H9 (cell line): ENCODE measurements at regions not wholly inside any gene's neighbourhood (a gene's known extent, or its start where the extent isn't known, plus 50 kb on each side); places are given as distances from the start of the nearest gene placed in this dataset.

ENCODE experiments used
- DNase-seq: peaks from one replicate; pipeline ENCODE4 v3.0.0-alpha.2; 2017
- H2AFZ ChIP-seq: one replicate; pipeline ENCODE4 v1.6.1; 2013; ENCODE audit warnings: mild to moderate bottlenecking, low read length, control low read depth, moderate library complexity
- H2AK5ac ChIP-seq: 2 replicates; pipeline ENCODE4 v1.6.1; 2013; ENCODE audit warnings: low read length, control low read depth, mixed read lengths; ENCODE audit not compliant: insufficient read length
- H2BK120ac ChIP-seq: one replicate; pipeline ENCODE4 v1.6.1; 2013; ENCODE audit warnings: low read depth, mild to moderate bottlenecking, low read length, control low read depth, inconsistent platforms; ENCODE audit not compliant: poor library complexity, severe bottlenecking
- H2BK12ac ChIP-seq: 2 replicates; pipeline ENCODE4 v1.6.1; 2013; ENCODE audit warnings: low read length, control low read depth, mixed read lengths, low read depth; ENCODE audit not compliant: insufficient read length
- H2BK15ac ChIP-seq: 2 replicates; pipeline ENCODE4 v1.6.1; 2013; ENCODE audit warnings: low read depth, low read length, control low read depth
- H2BK20ac ChIP-seq: one replicate; pipeline ENCODE4 v1.6.1; 2013; ENCODE audit warnings: low read depth, mild to moderate bottlenecking, low read length, control low read depth, inconsistent platforms; ENCODE audit not compliant: poor library complexity, severe bottlenecking
- H2BK5ac ChIP-seq: 2 replicates; pipeline ENCODE4 v1.6.1; 2013; ENCODE audit warnings: low read length, control low read depth, mixed read lengths; ENCODE audit not compliant: insufficient read length
- H3K14ac ChIP-seq: 2 replicates; pipeline ENCODE4 v1.6.1; 2013; ENCODE audit warnings: low read length, control low read depth; ENCODE audit not compliant: insufficient read depth
- H3K18ac ChIP-seq: 2 replicates; pipeline ENCODE4 v1.6.1; 2013; ENCODE audit warnings: low read depth, mild to moderate bottlenecking, mixed read lengths, low read length, control low read depth; ENCODE audit not compliant: insufficient read length
- H3K23ac ChIP-seq: 2 replicates; pipeline ENCODE4 v1.6.1; 2013; ENCODE audit warnings: low read length, control low read depth, mixed read lengths, low read depth; ENCODE audit not compliant: insufficient read length
- H3K23me2 ChIP-seq: 2 replicates; pipeline ENCODE4 v1.6.1; 2013; ENCODE audit warnings: low read depth, mild to moderate bottlenecking, mixed read lengths, low read length, control low read depth; ENCODE audit not compliant: insufficient read length, poor library complexity, severe bottlenecking
- H3K27ac ChIP-seq: 2 replicates; pipeline ENCODE4 v1.5.1; 2013; ENCODE audit warnings: low read length, control low read depth, mixed read lengths, low read depth; ENCODE audit not compliant: insufficient read length
- H3K27me3 ChIP-seq: 2 replicates; pipeline ENCODE4 v1.6.1; 2013; ENCODE audit warnings: low read length, control low read depth, inconsistent platforms; ENCODE audit not compliant: insufficient read depth
- H3K4ac ChIP-seq: 2 replicates; pipeline ENCODE4 v1.6.1; 2013; ENCODE audit warnings: low read depth, mild to moderate bottlenecking, control low read depth, inconsistent platforms, low read length, moderate library complexity
- H3K4me1 ChIP-seq: 2 replicates; pipeline ENCODE4 v1.6.1; 2013; ENCODE audit warnings: low read length, control low read depth, inconsistent platforms; ENCODE audit not compliant: insufficient read depth
- H3K4me2 ChIP-seq: 2 replicates; pipeline ENCODE4 v1.6.1; 2013; ENCODE audit warnings: low read length, control low read depth, mixed read lengths; ENCODE audit not compliant: insufficient read length, insufficient read depth
- H3K56ac ChIP-seq: 2 replicates; pipeline ENCODE4 v1.6.1; 2013; ENCODE audit warnings: low read depth, mild to moderate bottlenecking, mixed read lengths, low read length, control low read depth; ENCODE audit not compliant: insufficient read length
- H3K79me1 ChIP-seq: 2 replicates; pipeline ENCODE4 v1.6.1; 2013; ENCODE audit warnings: low read depth, mild to moderate bottlenecking, moderate library complexity, low read length, control low read depth, inconsistent platforms; ENCODE audit not compliant: insufficient read depth, poor library complexity, severe bottlenecking
- H3K79me2 ChIP-seq: 2 replicates; pipeline ENCODE4 v1.6.1; 2013; ENCODE audit warnings: low read length, control low read depth, inconsistent platforms; ENCODE audit not compliant: insufficient read depth
- H3K9ac ChIP-seq: 2 replicates; pipeline ENCODE4 v1.6.1; 2013; ENCODE audit warnings: low read length, control low read depth, mixed read lengths; ENCODE audit not compliant: insufficient read length; ENCODE audit errors: extremely low read depth
- H3K9me3 ChIP-seq: one replicate; pipeline ENCODE4 v1.6.1; 2013; ENCODE audit warnings: low read depth, low read length, inconsistent platforms; ENCODE audit not compliant: control insufficient read depth
- H3T11ph ChIP-seq: one replicate; pipeline ENCODE4 v1.6.1; 2013; ENCODE audit warnings: mild to moderate bottlenecking, low read length, control low read depth, inconsistent platforms
- H4K20me1 ChIP-seq: one replicate; pipeline ENCODE4 v1.6.1; 2013; ENCODE audit not compliant: control insufficient read depth, insufficient read length, insufficient read depth
- H4K5ac ChIP-seq: 2 replicates; pipeline ENCODE4 v1.6.1; 2013; ENCODE audit warnings: low read depth, mild to moderate bottlenecking, mixed read lengths, low read length, control low read depth; ENCODE audit not compliant: insufficient read length
- H4K8ac ChIP-seq: replicated peaks from 2 replicates; pipeline ENCODE4 v1.6.1; 2013; ENCODE audit warnings: low read length, control low read depth, mixed read lengths, low read depth; ENCODE audit not compliant: insufficient read length
- H4K91ac ChIP-seq: 2 replicates; pipeline ENCODE4 v1.6.1; 2013; ENCODE audit warnings: low read depth, mild to moderate bottlenecking, moderate library complexity, mixed read lengths, low read length, control low read depth; ENCODE audit not compliant: insufficient read length
- H3K27ac Mint-ChIP-seq, 3 experiments: 2 replicates in 2 of 3; 3 replicates in 1 of 3; pipeline ENCODE4 v1.8.0; 2020 to 2021; ENCODE audit warnings: mixed read lengths in 3 of 3, mild to moderate bottlenecking in 1 of 3, moderate library complexity in 1 of 3
- H3K27me3 Mint-ChIP-seq: 2 replicates; pipeline ENCODE4 v1.8.0; 2021; ENCODE audit warnings: low read depth, mild to moderate bottlenecking, moderate library complexity, mixed read lengths
- H3K36me3 Mint-ChIP-seq, 3 experiments: 2 replicates in 2 of 3; 3 replicates in 1 of 3; pipeline ENCODE4 v1.8.0; 2020 to 2021; ENCODE audit warnings: low read depth in 3 of 3, mixed read lengths in 3 of 3; ENCODE audit not compliant: insufficient read depth in 1 of 3
- H3K4me1 Mint-ChIP-seq, 2 experiments: 2 replicates each; pipeline ENCODE4 v1.8.0; 2020; ENCODE audit warnings: mixed read lengths in 2 of 2
- H3K4me3 Mint-ChIP-seq, 2 experiments: 2 replicates in 1 of 2; 3 replicates in 1 of 2; pipeline ENCODE4 v1.8.0; 2020 to 2021; ENCODE audit warnings: mild to moderate bottlenecking in 2 of 2, mixed read lengths in 2 of 2, moderate library complexity in 1 of 2
- H3K9me3 Mint-ChIP-seq, 2 experiments: 2 replicates in 1 of 2; 3 replicates in 1 of 2; pipeline ENCODE4 v1.8.0; 2020; ENCODE audit warnings: mild to moderate bottlenecking in 2 of 2, mixed read lengths in 2 of 2, moderate library complexity in 1 of 2
- WGBS: extraction: QIAGEN DNeasy Blood & Tissue Kit; methylation state at CpG from one replicate; pipeline ENCODE4 v1.1.7; 2013; ENCODE audit warnings: missing lambda C conversion rate, low lambda C conversion rate, mixed read lengths; ENCODE audit not compliant: insufficient read length; ENCODE audit errors: extremely low coverage; 5-methylcytosine and 5-hydroxymethylcytosine counted together
- TF ChIP-seq, protein P1 (sequence below): fragments of 200-600 bp; sonication (generic); conservative IDR thresholded peaks from 3 replicates; pipeline ENCODE4 v1.8.0; 2021; ENCODE audit warnings: antibody characterized with exemption, mild to moderate bottlenecking

DNA sequence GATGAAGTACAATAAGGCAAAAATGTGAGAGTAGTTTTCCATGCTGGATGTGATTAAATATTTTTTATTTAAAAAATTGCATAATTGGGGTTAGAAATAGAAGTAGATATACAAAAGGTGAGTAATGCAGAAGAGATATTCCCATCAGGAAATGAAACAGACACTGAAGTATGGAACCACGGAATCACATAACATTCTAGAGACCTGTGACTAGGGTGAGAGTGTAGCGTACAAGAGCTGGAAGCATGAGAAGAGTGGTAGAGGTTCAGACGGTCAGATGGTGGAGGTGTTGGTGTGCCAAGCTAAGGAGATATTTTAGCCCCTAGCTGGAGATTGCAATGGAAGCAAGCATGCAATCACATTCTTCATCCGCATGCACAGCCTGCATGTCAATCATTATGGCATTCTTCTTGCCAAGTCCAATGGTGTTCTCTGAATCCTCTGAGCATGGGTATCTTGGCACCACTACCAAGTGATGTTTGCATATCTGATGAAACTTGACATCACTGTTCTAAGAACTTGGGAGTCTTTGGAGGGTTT lies 587.8 kb downstream of the PSAT1 start:
- H3K56ac ChIP-seq: no peak overlapping the region
- no peak overlapping the region for H2BK120ac ChIP-seq
- H3K27me3 ChIP-seq: no peaks in the 10 kb centered on the region
- H2AK5ac ChIP-seq: no peak overlapping the region
- TF ChIP-seq, protein P1, sequence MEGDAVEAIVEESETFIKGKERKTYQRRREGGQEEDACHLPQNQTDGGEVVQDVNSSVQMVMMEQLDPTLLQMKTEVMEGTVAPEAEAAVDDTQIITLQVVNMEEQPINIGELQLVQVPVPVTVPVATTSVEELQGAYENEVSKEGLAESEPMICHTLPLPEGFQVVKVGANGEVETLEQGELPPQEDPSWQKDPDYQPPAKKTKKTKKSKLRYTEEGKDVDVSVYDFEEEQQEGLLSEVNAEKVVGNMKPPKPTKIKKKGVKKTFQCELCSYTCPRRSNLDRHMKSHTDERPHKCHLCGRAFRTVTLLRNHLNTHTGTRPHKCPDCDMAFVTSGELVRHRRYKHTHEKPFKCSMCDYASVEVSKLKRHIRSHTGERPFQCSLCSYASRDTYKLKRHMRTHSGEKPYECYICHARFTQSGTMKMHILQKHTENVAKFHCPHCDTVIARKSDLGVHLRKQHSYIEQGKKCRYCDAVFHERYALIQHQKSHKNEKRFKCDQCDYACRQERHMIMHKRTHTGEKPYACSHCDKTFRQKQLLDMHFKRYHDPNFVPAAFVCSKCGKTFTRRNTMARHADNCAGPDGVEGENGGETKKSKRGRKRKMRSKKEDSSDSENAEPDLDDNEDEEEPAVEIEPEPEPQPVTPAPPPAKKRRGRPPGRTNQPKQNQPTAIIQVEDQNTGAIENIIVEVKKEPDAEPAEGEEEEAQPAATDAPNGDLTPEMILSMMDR: no peak
- H3K4me3 Mint-ChIP-seq: no peak overlapping the region; a peak in 1 of 5 replicates
- no peak overlapping the region for H3K18ac ChIP-seq
- H3K9me3 Mint-ChIP-seq: peaks cover 2% of the 10 kb centered on the region in 2 experiments; a peak in 2 of 5 replicates
- H2BK15ac ChIP-seq: no peak overlapping the region
- no peak overlapping the region for H3K14ac ChIP-seq
- H3K4me2 ChIP-seq: no peak overlapping the region
- H3K23me2 ChIP-seq: no peaks in the 10 kb centered on the region
- H2BK5ac ChIP-seq: no peak overlapping the region
- no peaks in the 10 kb centered on the region for H3K4me1 Mint-ChIP-seq
- no peak for DNase-seq
- H4K8ac ChIP-seq: no peak overlapping the region
- H4K91ac ChIP-seq: no peak overlapping the region
- H3K9me3 ChIP-seq: no peaks in the 10 kb centered on the region
- no peak overlapping the region for H3K27ac Mint-ChIP-seq
- H4K5ac ChIP-seq: no peak overlapping the region
- H3K79me1 ChIP-seq: no peaks in the 10 kb centered on the region
- H3K4me1 ChIP-seq: no peaks in the 10 kb centered on the region; the same call in 1 of the 2 replicates
- no peak overlapping the region for H3K23ac ChIP-seq
- no peaks in the 10 kb centered on the region for H4K20me1 ChIP-seq
- whole genome bisulfite sequencing: no CpG with 5 or more reads among the region's 4 CpGs
- no peak overlapping the region for H3K9ac ChIP-seq
- H3K79me2 ChIP-seq: no peaks in the 10 kb centered on the region
- no peak overlapping the region for H3K27ac ChIP-seq
- peaks cover 0 to under 1% (median 0%) of the 10 kb centered on the region in 3 experiments; a peak in 1 of 7 replicates for H3K36me3 Mint-ChIP-seq
- H2BK12ac ChIP-seq: no peak overlapping the region
- H2AFZ ChIP-seq: no peak overlapping the region
- no peak overlapping the region for H3K4ac ChIP-seq
- H3K27me3 Mint-ChIP-seq: no peaks in the 10 kb centered on the region
- H2BK20ac ChIP-seq: no peak overlapping the region
- no peak overlapping the region for H3T11ph ChIP-seq
